ENCODE measurements at regions not wholly inside any gene's neighbourhood (a gene's known extent, or its start where the extent isn't known, plus 50 kb on each side); places are given as distances from the start of the nearest gene placed in this dataset.

DNA sequence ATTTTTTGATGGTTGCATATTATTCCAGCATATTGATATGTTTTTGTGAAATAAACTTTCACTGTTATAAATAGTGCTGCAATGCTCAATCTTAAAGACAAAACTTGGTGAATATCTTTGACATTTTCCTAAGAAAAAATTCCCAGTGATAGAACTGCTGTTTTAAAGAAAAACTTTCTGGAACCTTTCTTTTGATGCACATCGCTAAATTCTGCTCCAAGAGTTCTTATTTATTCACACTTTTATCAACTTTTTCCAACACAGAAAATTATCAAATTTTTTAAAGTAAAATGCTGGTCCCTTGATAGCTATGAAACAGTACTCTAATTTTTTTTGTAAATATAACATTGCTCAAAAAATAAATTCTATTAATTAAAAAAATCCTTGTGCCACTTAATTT, 196.6 kb downstream of the HS3ST3A1 start:
- TF ChIP-seq REST (IDR thresholded peaks at IDR 0.05; ENCODE audit: insufficient read depth in 1 of 2, low read depth in 2 of 2, low read length in 2 of 2) (no peak), POLR2AphosphoS5 (IDR thresholded peaks at IDR 0.05; ENCODE audit: low read depth, low read length) (no peak), TAF1 (IDR thresholded peaks at IDR 0.05; ENCODE audit: borderline replicate concordance, insufficient read depth, low read length) (no peak), SIN3A (IDR thresholded peaks at IDR 0.05; ENCODE audit: borderline replicate concordance, insufficient read depth, low read length) (no peak), FOXP2 (optimal IDR thresholded peaks at IDR 0.05; ENCODE audit: borderline replicate concordance, extremely low read depth, extremely low read length, insufficient read depth) (no peak)

- no peak for TF ChIP-seq TAF1 (IDR thresholded peaks at IDR 0.05; ENCODE audit: borderline replicate concordance, insufficient read depth, low read length)
- no peak for TF ChIP-seq REST (IDR thresholded peaks at IDR 0.05; ENCODE audit: insufficient read depth in 1 of 2, low read depth in 2 of 2, low read length in 2 of 2)
- no peak for TF ChIP-seq FOXP2 (optimal IDR thresholded peaks at IDR 0.05; ENCODE audit: borderline replicate concordance, extremely low read depth, extremely low read length, insufficient read depth)
- TF ChIP-seq POLR2AphosphoS5 (IDR thresholded peaks at IDR 0.05; ENCODE audit: low read depth, low read length), result no peak
- no peak for TF ChIP-seq SIN3A (IDR thresholded peaks at IDR 0.05; ENCODE audit: borderline replicate concordance, insufficient read depth, low read length)
These were observed 197.5 kb downstream of the HS3ST3A1 start for GRCh38 chr17:13403982-13404946.

GRCh38 chr17:13400491-13400890, 201.2 kb downstream of the HS3ST3A1 start:
- no peak for TF ChIP-seq TAF1 (IDR thresholded peaks at IDR 0.05; ENCODE audit: borderline replicate concordance, insufficient read depth, low read length)
- TF ChIP-seq SIN3A (IDR thresholded peaks at IDR 0.05; ENCODE audit: borderline replicate concordance, insufficient read depth, low read length), result no peak
- no peak for TF ChIP-seq POLR2AphosphoS5 (IDR thresholded peaks at IDR 0.05; ENCODE audit: low read depth, low read length)
- TF ChIP-seq FOXP2 (optimal IDR thresholded peaks at IDR 0.05; ENCODE audit: borderline replicate concordance, extremely low read depth, extremely low read length, insufficient read depth), result no peak
- TF ChIP-seq REST (IDR thresholded peaks at IDR 0.05; ENCODE audit: insufficient read depth in 1 of 2, low read depth in 2 of 2, low read length in 2 of 2), result no peak

- TF ChIP-seq POLR2AphosphoS5 (IDR thresholded peaks at IDR 0.05; ENCODE audit: low read depth, low read length), result no peak
- no peak for TF ChIP-seq SIN3A (IDR thresholded peaks at IDR 0.05; ENCODE audit: borderline replicate concordance, insufficient read depth, low read length)
These were observed 202.9 kb downstream of the HS3ST3A1 start for GRCh38 chr17:13398853-13399252.

DNA sequence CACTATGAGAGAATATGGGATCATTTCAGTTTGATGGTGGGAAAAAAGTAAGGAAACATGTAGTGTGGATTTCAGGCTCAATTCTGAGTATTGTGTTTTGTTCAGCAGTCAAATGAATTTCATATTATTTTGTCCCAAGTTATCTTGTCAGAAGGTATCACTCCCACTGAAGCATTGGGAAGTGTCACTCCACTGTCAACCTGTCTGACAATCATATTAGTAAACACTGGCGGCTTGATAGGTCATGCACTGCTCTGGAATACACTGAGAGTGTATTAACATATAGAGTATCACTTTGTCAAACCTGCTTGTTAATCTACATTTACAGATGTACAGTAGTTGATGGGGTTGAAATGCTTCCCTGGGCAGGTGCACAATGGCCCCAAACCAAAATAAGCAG, 203.6 kb downstream of the HS3ST3A1 start:
- no peak for TF ChIP-seq REST (IDR thresholded peaks at IDR 0.05; ENCODE audit: insufficient read depth in 1 of 2, low read depth in 2 of 2, low read length in 2 of 2)
- TF ChIP-seq SIN3A (IDR thresholded peaks at IDR 0.05; ENCODE audit: borderline replicate concordance, insufficient read depth, low read length), result no peak
- no peak for TF ChIP-seq FOXP2 (optimal IDR thresholded peaks at IDR 0.05; ENCODE audit: borderline replicate concordance, extremely low read depth, extremely low read length, insufficient read depth)
- no peak for TF ChIP-seq POLR2AphosphoS5 (IDR thresholded peaks at IDR 0.05; ENCODE audit: low read depth, low read length)
- TF ChIP-seq TAF1 (IDR thresholded peaks at IDR 0.05; ENCODE audit: borderline replicate concordance, insufficient read depth, low read length), result no peak
